ENCODE measurements at regions not wholly inside any gene's neighbourhood (a gene's known extent, or its start where the extent isn't known, plus 50 kb on each side); places are given as distances from the start of the nearest gene placed in this dataset.

- no peak for DNase-seq
These were observed 252.4 kb downstream of the TOMM20 start for GRCh38 chr1:234875953-234876855.

GRCh38 chr1:234875328-234875952 lies 253.2 kb downstream of the TOMM20 start:
- no peak for DNase-seq

GRCh38 chr1:234874291-234875288 lies 254.0 kb downstream of the TOMM20 start:
- no peak for DNase-seq

GRCh38 chr1:234871710-234872271 lies 256.8 kb downstream of the TOMM20 start:
- DNase-seq: no peak

GRCh38 chr1:234871039-234871709 lies 257.5 kb downstream of the TOMM20 start:
- no peak for DNase-seq

GRCh38 chr1:234870020-234870981 lies 258.3 kb downstream of the TOMM20 start:
- no peak for DNase-seq

GRCh38 chr1:234869182-234870019 lies 259.2 kb downstream of the TOMM20 start:
- no peak for DNase-seq

- no peak for DNase-seq
These were observed 258.5 kb upstream of the IRF2BP2 start for GRCh38 chr1:234868296-234869147.

- no peak for DNase-seq
These were observed 256.3 kb upstream of the IRF2BP2 start for GRCh38 chr1:234866007-234866866.

GRCh38 chr1:234865171-234866006 lies 255.4 kb upstream of the IRF2BP2 start:
- no peak for DNase-seq

GRCh38 chr1:234864116-234864515 lies 254.1 kb upstream of the IRF2BP2 start:
- no peak for DNase-seq

GRCh38 chr1:234863551-234863971 lies 253.6 kb upstream of the IRF2BP2 start:
- DNase-seq: no peak

GRCh38 chr1:234862944-234863515 lies 253.1 kb upstream of the IRF2BP2 start:
- DNase-seq: no peak

- no peak for DNase-seq
These were observed 252.5 kb upstream of the IRF2BP2 start for GRCh38 chr1:234862360-234862943.

GRCh38 chr1:234861761-234862160 lies 251.8 kb upstream of the IRF2BP2 start:
- no peak for DNase-seq

GRCh38 chr1:234861024-234861620 lies 251.1 kb upstream of the IRF2BP2 start:
- no peak for DNase-seq

Measured in T-helper 9 cell (primary cell).